ENCODE measurements at regions not wholly inside any gene's neighbourhood (a gene's known extent, or its start where the extent isn't known, plus 50 kb on each side); places are given as distances from the start of the nearest gene placed in this dataset.

GRCh38 chr19:29431332-29431731 is 94.5 kb upstream of the VSTM2B start:
- Histone ChIP-seq H3K4me2 (ENCODE audit: low read length) (no peak overlapping the region), H3K79me2 (ENCODE audit: low read length) (no peaks in the 10 kb centered on the region), H3K9ac (ENCODE audit: low read length) (no peak overlapping the region), H3K27me3 (ENCODE audit: low read depth, low read length) (0 out of 2 replicates have a peak, but pooled peaks cover 4% of the 10 kb centered on the region), H4K20me1 (ENCODE audit: insufficient read depth, low read length) (no peaks in the 10 kb centered on the region), H3K4me3 (ENCODE audit: low read length) (no peak overlapping the region), H3K4me1 (ENCODE audit: low read length) (no peaks in the 10 kb centered on the region), H3K36me3 (replicated peaks; ENCODE audit: low read depth, low read length) (no peaks in the 10 kb centered on the region), H2AFZ (ENCODE audit: low read depth, low read length) (no peak overlapping the region), H3K27ac (ENCODE audit: low read length) (no peak overlapping the region), H3K9me3 (ENCODE audit: insufficient read depth, low read length) (no peaks in the 10 kb centered on the region)
- no peak for TF ChIP-seq EZH2phosphoT487 (IDR thresholded peaks at IDR 0.05; ENCODE audit: low read depth)
- TF ChIP-seq, protein P1, sequence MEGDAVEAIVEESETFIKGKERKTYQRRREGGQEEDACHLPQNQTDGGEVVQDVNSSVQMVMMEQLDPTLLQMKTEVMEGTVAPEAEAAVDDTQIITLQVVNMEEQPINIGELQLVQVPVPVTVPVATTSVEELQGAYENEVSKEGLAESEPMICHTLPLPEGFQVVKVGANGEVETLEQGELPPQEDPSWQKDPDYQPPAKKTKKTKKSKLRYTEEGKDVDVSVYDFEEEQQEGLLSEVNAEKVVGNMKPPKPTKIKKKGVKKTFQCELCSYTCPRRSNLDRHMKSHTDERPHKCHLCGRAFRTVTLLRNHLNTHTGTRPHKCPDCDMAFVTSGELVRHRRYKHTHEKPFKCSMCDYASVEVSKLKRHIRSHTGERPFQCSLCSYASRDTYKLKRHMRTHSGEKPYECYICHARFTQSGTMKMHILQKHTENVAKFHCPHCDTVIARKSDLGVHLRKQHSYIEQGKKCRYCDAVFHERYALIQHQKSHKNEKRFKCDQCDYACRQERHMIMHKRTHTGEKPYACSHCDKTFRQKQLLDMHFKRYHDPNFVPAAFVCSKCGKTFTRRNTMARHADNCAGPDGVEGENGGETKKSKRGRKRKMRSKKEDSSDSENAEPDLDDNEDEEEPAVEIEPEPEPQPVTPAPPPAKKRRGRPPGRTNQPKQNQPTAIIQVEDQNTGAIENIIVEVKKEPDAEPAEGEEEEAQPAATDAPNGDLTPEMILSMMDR (IDR thresholded peaks at IDR 0.05; ENCODE audit: low read depth, low read length): no peak

- no peak overlapping the region for H3K9ac ChIP-seq (ENCODE audit: low read length)
- no peaks in the 10 kb centered on the region for H3K4me1 ChIP-seq (ENCODE audit: low read length)
- no peaks in the 10 kb centered on the region for H3K79me2 ChIP-seq (ENCODE audit: low read length)
- H3K9me3 ChIP-seq (ENCODE audit: insufficient read depth, low read length): no peaks in the 10 kb centered on the region
- no peaks in the 10 kb centered on the region for H3K27me3 ChIP-seq (ENCODE audit: low read depth, low read length)
- H3K4me2 ChIP-seq (ENCODE audit: low read length): no peak overlapping the region
- no peak overlapping the region for H3K27ac ChIP-seq (ENCODE audit: low read length)
- H3K36me3 ChIP-seq (replicated peaks; ENCODE audit: low read depth, low read length): no peaks in the 10 kb centered on the region
- H3K4me3 ChIP-seq (ENCODE audit: low read length): no peak overlapping the region
- TF ChIP-seq, protein P1 (IDR thresholded peaks at IDR 0.05; ENCODE audit: low read depth, low read length): no peak
- TF ChIP-seq EZH2phosphoT487 (IDR thresholded peaks at IDR 0.05; ENCODE audit: low read depth): no peak
- no peaks in the 10 kb centered on the region for H4K20me1 ChIP-seq (ENCODE audit: insufficient read depth, low read length)
- H2AFZ ChIP-seq (ENCODE audit: low read depth, low read length): no peak overlapping the region
Observed at GRCh38 chr19:29432677-29433076, 93.1 kb upstream of the VSTM2B start.

GRCh38 chr19:29436591-29437103 is 89.1 kb upstream of the VSTM2B start:
- Histone ChIP-seq H2AFZ (ENCODE audit: low read depth, low read length) (no peak overlapping the region), H3K9me3 (ENCODE audit: insufficient read depth, low read length) (no peaks in the 10 kb centered on the region), H3K36me3 (replicated peaks; ENCODE audit: low read depth, low read length) (no peaks in the 10 kb centered on the region), H3K27me3 (ENCODE audit: low read depth, low read length) (no peaks in the 10 kb centered on the region), H3K4me3 (ENCODE audit: low read length) (no peak overlapping the region), H3K4me1 (ENCODE audit: low read length) (no peaks in the 10 kb centered on the region), H3K79me2 (ENCODE audit: low read length) (no peaks in the 10 kb centered on the region), H3K27ac (ENCODE audit: low read length) (no peak overlapping the region), H3K4me2 (ENCODE audit: low read length) (no peak overlapping the region), H3K9ac (ENCODE audit: low read length) (no peak overlapping the region), H4K20me1 (ENCODE audit: insufficient read depth, low read length) (no peaks in the 10 kb centered on the region)
- TF ChIP-seq, protein P1 (IDR thresholded peaks at IDR 0.05; ENCODE audit: low read depth, low read length): no peak

DNA sequence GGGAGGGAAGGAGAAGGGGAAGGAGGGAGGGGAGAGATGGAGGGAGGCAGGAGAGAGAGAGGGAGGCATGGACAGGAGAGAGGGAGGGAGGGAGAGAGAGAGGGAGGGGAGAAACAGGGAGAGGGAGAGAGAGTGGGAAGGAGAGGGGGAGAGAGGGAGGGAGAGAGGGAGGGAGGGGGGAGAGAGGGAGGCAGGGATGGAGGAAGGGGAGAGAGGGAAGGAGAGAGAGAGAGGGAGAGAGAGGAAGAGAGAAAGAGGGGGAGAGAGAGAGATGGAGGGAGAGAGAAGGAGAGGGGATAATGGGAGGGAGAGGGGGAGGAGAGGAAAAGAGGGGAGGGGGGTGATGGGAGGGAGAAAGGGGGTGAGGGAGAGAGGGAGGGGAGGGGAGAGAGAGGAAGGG is 86.8 kb upstream of the VSTM2B start:
- no peak overlapping the region for H2AFZ ChIP-seq (ENCODE audit: low read depth, low read length)
- TF ChIP-seq EZH2phosphoT487 (IDR thresholded peaks at IDR 0.05; ENCODE audit: low read depth): no peak
- TF ChIP-seq, protein P1 (IDR thresholded peaks at IDR 0.05; ENCODE audit: low read depth, low read length): no peak
- no peak overlapping the region for H3K4me3 ChIP-seq (ENCODE audit: low read length)
- H3K4me1 ChIP-seq (ENCODE audit: low read length): no peaks in the 10 kb centered on the region
- no peaks in the 10 kb centered on the region for H4K20me1 ChIP-seq (ENCODE audit: insufficient read depth, low read length)
- no peaks in the 10 kb centered on the region for H3K36me3 ChIP-seq (replicated peaks; ENCODE audit: low read depth, low read length)
- no peak overlapping the region for H3K9ac ChIP-seq (ENCODE audit: low read length)
- no peaks in the 10 kb centered on the region for H3K9me3 ChIP-seq (ENCODE audit: insufficient read depth, low read length)
- H3K27me3 ChIP-seq (ENCODE audit: low read depth, low read length): 0 out of 2 replicates have a peak, but pooled peaks cover 4% of the 10 kb centered on the region
- no peak overlapping the region for H3K27ac ChIP-seq (ENCODE audit: low read length)
- H3K79me2 ChIP-seq (ENCODE audit: low read length): no peaks in the 10 kb centered on the region
- no peak overlapping the region for H3K4me2 ChIP-seq (ENCODE audit: low read length)
